ENCODE measurements at regions not wholly inside any gene's neighbourhood (a gene's known extent, or its start where the extent isn't known, plus 50 kb on each side); places are given as distances from the start of the nearest gene placed in this dataset.
"Not testable (repeated sequence)": the region's sequence is repeated elsewhere in the genome, so short reads cannot be mapped to it uniquely, and the experiment has no call there.

DNA sequence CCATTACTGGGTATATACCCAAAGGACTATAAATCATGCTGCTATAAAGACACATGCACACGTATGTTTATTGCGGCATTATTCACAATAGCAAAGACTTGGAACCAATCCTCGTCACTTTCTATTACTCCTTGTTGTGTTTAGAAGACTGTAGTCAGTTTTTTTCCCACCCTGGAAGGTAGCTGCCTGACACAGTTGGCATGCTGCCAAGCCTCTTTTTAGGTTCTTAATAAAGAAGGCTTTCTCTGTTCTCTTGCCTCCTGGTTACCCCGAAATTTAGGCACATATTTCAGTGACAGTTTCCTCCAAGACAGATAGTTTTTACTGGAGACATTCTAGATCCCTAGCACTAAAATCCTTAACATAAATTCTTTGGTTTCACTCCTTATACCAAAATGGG is 205.4 kb upstream of the PCSK5 start:
- no peak overlapping the region for H3K27ac ChIP-seq
- no peak for TF ChIP-seq ZFX (IDR thresholded peaks at IDR 0.05; ENCODE audit: borderline replicate concordance)
- TF ChIP-seq, protein P1, sequence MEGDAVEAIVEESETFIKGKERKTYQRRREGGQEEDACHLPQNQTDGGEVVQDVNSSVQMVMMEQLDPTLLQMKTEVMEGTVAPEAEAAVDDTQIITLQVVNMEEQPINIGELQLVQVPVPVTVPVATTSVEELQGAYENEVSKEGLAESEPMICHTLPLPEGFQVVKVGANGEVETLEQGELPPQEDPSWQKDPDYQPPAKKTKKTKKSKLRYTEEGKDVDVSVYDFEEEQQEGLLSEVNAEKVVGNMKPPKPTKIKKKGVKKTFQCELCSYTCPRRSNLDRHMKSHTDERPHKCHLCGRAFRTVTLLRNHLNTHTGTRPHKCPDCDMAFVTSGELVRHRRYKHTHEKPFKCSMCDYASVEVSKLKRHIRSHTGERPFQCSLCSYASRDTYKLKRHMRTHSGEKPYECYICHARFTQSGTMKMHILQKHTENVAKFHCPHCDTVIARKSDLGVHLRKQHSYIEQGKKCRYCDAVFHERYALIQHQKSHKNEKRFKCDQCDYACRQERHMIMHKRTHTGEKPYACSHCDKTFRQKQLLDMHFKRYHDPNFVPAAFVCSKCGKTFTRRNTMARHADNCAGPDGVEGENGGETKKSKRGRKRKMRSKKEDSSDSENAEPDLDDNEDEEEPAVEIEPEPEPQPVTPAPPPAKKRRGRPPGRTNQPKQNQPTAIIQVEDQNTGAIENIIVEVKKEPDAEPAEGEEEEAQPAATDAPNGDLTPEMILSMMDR (IDR thresholded peaks at IDR 0.05) = no peak

DNA sequence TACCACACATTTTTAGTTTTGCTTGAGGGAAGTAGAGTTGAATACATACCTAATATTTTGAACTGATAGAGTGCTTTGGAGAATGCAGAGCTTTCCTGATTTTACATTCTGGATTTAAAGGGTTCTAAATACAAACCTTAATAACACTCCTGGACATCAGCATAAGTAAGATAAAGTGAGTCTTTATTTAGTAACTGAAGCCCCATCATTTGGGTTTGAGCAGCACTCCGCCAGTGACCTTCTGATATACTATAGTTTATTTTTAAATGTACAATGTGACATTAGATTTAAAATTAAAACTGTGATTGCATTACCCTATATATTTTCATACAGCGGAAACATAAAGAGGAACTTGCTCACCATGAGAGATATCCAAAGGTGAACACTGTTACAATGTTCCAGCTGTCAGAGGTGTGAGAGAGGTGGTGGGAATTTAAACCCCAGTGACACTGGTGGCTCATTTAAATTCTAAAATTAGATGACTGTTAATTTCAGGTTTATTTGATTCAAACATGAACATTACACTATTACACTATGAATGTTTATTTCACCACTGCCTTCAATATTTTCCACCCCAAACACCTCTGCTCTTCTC is 203.0 kb upstream of the PCSK5 start:
- TF ChIP-seq, protein P1 (IDR thresholded peaks at IDR 0.05) = no peak
- TF ChIP-seq ZFX (IDR thresholded peaks at IDR 0.05; ENCODE audit: borderline replicate concordance) = no peak
- H3K27ac ChIP-seq = no peak overlapping the region

DNA sequence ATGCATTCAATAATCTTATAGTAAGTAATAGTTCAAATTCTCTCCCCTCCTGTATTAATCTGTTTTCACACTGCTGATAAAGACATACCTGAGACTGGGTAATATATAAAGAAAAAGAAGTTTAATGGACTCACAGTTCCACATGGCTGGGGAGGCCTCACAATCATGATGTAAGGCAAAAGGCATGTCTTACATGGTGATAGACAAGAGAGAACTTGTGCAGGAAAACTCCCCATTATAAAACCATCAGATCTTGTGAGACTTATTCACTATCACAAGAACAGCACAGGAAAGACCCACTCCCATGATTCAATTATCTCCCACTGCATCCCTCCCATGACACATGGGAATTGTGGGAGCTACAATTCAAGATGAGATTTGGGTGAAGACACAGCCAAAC is 199.9 kb upstream of the PCSK5 start:
- H3K27ac ChIP-seq = not testable (repeated sequence)

DNA sequence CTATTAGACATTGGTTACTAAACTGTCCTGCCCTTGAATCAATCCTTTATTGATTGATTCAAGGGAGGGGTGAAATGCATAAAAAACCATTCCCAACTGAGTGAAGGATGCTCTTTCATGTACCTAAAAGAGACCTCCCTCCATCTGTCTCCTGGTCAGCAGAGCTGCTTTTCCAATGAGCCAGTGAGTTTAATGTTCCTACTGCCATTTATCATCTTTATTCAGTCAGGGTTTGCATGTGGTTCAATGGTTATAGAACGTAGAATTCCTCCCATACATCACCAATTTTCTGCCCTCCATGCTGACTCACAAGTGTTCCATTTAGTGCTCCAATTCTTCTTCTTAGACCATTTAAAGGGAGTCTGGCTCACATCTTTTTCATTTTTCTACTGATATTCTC is 199.1 kb upstream of the PCSK5 start:
- TF ChIP-seq, protein P1 (IDR thresholded peaks at IDR 0.05) = no peak
- TF ChIP-seq ZFX (IDR thresholded peaks at IDR 0.05; ENCODE audit: borderline replicate concordance) = no peak

DNA sequence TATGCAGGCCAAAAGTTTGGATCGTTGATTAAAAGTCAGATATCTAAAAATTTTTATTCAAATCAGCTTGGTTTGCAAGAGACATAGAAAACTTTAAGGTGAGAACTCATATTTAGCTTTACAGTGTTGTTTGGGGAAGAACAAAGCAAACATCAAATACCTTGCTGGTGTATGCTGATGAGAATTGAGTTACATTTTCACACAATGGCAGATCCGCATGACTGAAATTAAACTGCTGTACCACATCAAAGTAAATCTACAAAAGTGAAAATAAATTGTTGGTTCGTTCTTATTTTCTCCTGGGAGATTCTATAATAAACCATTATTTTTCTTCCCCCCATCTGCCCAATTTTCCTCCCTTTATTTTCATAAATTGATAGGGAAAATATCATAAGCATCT is 198.2 kb upstream of the PCSK5 start:
- no peak overlapping the region for H3K27ac ChIP-seq
- no peak for TF ChIP-seq ZFX (IDR thresholded peaks at IDR 0.05; ENCODE audit: borderline replicate concordance)
- TF ChIP-seq, protein P1 (IDR thresholded peaks at IDR 0.05) = no peak

More for the DNA sequence above, 199.1 kb upstream of the PCSK5 start:
- no peak overlapping the region for H3K27ac ChIP-seq

DNA sequence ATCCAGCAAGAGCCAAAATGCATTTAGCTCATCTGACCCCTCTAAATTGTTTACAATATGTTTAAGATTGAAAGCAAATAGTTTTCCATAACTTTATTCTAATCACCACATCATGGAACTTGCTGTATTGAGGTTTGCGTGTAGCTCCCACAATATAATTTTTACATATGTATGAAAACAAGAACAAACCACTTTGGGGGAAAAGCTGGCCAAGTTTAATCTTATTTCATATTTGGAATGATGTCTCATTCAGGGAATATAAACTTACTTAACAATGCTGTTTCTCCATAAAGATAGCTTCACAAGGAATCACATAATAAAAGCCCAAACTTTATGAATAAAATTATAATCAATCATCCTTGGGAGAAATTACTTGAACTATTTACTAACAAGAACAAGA is 194.6 kb upstream of the PCSK5 start:
- TF ChIP-seq ZFX (IDR thresholded peaks at IDR 0.05; ENCODE audit: borderline replicate concordance) = no peak
- TF ChIP-seq, protein P1 (IDR thresholded peaks at IDR 0.05) = no peak
- no peak overlapping the region for H3K27ac ChIP-seq

DNA sequence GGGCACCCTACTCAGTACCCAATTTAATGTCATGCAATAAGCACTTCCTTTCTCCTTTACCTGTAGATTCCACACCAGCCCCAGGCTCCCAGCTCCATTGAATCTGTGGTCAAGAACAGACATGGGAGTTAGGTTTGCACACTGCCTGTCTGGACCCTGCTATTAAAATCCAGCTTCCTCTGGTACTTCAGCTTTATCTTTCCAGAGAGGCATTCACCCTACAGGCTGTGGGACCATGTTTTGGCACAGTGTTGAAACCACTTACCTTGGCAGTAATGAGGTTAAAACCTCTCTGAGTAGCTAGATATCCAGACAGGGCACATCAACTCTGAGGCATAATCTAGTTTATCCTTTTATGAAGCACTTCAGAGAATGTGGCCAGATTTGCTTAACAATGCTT is 191.5 kb upstream of the PCSK5 start:
- TF ChIP-seq, protein P1 (IDR thresholded peaks at IDR 0.05) = no peak
- no peak for TF ChIP-seq ZFX (IDR thresholded peaks at IDR 0.05; ENCODE audit: borderline replicate concordance)

DNA sequence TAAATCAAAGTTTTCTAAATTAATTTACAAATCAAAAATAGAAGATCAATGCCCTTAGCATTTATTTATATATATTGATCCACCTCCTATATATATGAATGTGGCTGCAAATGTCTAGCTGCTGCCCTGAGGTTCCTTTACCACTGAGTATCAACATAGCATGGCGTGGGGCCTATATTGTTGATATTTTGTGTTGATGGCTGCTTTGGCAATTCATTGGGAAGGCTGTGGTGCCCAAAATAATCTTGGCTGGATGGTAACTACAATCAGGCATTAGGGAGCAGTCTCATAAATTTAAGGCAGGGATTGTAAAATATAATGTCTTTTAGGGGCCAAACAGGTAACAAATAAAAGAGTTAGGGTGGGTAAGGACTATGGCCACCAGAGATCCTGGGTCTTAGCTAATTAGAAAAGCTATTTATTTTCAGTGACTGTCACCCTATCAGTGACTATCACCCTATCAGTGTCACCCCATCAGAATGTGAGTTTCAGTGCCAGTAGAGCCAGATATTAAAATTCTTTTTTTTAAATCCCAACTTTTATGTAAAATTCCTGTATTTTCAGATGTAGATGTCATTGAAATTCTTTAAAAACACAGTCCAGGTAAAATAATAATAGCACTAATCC is 190.7 kb upstream of the PCSK5 start:
- TF ChIP-seq, protein P1 (IDR thresholded peaks at IDR 0.05) = no peak
- TF ChIP-seq ZFX (IDR thresholded peaks at IDR 0.05; ENCODE audit: borderline replicate concordance) = no peak
- no peak overlapping the region for H3K27ac ChIP-seq

More for the DNA sequence above, 191.5 kb upstream of the PCSK5 start:
- no peak overlapping the region for H3K27ac ChIP-seq
